Muscle of back (tissue), 3 donors: ENCODE measurements at regions not wholly inside any gene's neighbourhood (a gene's known extent, or its start where the extent isn't known, plus 50 kb on each side); places are given as distances from the start of the nearest gene placed in this dataset.
A peak's percentile ranks its signal among the peaks of the same experiment; 100 is the strongest.

Source experiments
- DNase-seq, 3 donors: peaks; one replicate each; pipeline versions ENCODE4 v3.0.0 to v3.0.0-alpha.2; 2013

- DNase-seq: no peak
These were observed 355.8 kb downstream of the FSCB start for GRCh38 chr14:44151130-44151820.

- peak in 1 of 3 donors; percentile 7 for DNase-seq
These were observed 357.5 kb downstream of the FSCB start for GRCh38 chr14:44149597-44149996.

- DNase-seq: no peak
These were observed 365.1 kb downstream of the FSCB start for GRCh38 chr14:44142006-44142405.

DNA sequence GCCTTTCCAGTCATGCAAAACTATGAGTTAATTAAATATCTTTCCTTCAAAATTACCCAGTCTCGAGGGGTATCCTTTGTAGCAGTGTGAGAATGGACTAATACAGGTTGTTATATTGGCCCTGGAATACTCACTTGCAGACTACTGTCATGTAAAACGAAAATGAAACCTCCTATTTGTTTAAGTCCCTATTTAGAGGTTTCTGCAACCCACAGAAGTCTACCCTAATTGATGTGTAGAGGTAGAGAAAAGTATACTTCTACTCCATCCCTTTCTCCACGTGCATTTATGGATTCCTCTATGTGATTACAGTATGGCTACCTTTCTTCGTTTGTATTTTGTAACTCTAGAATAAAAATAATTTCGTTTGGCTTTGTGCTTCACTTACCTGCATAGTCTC lies 371.1 kb downstream of the FSCB start:
- no peak for DNase-seq

DNA sequence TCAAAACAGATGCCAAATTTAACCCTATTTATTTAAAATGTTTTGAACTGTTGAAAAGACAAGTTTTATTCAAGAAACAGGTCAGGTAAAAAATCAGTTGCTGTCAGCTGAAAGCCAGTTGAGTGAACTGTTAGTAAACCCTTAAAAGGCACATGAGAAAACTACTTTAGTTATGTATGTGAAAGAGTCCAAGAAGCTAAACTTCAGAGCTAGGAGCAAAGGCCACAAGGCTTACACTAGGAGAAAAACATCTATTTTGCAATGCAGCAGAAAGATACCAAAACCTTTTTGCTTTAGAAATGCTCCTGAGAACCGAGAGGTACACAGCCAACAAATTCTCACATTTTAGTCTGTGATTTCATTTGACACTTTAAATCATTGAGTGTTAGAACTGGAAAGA lies 375.2 kb downstream of the FSCB start:
- no peak for DNase-seq

DNA sequence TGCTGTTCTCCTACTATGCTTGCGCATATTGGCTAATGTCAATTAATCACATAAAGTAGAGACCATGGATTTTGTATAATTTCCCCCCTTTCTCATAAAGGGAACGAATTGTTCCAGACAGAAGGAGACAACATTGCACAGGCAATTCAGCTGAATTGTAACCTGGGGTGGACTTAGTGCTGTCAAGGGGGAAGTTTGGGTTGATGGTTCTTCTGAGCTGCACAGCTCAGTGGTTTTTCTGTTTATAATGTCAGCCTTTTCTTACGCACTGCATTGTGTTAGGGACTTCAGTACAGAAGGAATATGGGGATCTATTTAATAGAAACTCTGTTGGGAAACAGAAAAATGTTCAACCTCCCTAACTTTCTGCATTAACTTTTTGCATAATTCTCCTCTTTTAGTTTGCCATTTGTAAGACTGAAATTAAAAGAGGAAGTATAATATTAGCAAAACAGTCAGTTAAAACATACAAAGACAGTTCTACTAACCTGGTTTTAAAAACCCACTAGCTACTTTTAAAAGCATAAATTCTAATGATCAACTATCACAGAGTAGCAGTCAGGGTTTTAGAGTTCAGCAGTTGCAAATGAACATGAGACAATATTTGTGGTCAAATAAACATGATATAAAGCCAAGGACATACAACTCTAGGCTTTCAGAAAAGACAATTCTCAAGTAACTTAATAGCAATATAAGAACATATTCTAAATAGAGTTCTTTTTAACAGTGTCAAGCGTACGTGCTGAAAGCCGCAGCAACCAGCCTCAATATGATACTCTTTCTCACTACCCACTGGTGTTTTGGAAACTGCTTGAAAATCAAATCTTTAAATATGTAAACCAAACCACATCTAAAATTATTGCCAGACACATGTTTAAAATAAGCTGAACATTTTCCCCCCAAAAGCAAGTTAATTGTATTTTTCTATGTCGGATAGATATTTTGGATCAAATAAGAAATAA lies 393.0 kb downstream of the FSCB start:
- no peak for DNase-seq

GRCh38 chr14:44112774-44113460 lies 394.2 kb downstream of the FSCB start:
- DNase-seq: no peak

DNA sequence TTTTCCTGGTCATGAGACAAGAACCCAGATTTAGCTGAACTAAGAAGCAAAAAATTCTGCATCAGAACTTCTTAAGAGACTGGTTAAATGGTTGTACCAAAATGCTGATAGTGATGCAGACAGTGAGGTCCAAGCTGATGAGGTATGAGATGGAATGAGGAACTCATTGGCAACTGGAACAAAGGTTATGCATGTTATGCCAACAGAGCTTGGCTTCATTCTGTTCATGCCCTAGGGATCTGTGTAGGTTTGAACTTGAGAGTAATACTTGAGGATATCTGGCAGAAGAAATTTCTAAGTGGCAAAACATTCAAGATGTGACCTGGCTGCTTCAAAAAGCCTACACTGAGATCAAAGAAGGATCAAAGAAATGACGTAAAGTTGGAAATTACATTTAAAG lies 398.0 kb downstream of the FSCB start:
- DNase-seq: no peak

DNA sequence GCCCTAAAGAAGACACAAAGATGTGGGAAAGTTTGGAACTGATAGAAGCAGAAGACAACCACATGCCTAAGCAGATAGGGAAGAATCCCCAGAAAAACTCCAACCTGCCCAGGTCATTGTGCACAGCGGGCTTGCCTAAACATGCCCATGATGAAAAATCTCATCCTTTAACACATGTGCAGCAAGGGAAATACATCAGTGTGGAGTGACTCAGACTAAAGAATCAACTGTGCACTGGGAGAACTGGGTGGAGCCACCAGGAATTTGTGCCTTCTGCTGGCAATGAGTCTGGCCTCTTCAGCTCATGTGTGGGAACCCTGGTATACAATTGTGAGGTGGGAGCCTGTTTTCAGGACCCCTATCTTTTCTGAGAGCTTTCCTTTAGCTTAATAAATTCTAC lies 398.5 kb downstream of the FSCB start:
- DNase-seq: no peak

GRCh38 chr14:44107156-44107555 lies 399.9 kb downstream of the FSCB start:
- no peak for DNase-seq

GRCh38 chr14:44099743-44100488 lies 407.2 kb downstream of the FSCB start:
- DNase-seq: peak; percentile 33 to 70 (median 40)

DNA sequence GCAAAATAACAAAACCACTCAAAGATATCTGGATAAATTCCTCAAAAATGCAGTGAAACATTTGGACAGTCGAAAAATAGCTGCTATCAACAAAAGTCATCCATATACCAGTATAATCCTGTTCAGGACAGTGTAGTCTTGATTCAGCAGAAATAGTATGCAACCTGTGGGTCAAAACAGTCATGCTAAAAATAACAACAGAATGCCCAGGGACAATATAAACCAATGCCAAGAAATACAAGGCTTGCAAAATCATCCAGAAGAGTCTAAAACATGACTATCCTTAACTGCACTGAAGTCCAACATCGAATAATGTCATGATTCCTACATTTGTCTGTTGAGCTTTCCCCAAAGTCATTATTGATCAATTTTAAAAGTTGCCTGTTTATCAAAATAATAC lies 425.9 kb downstream of the FSCB start:
- no peak for DNase-seq

GRCh38 chr14:44070046-44070445 lies 437.0 kb downstream of the FSCB start:
- DNase-seq: peak in 1 of 3 donors; percentile 52

- no peak for DNase-seq
These were observed 453.7 kb downstream of the FSCB start for GRCh38 chr14:44053422-44053821.

- no peak for DNase-seq
These were observed 465.4 kb downstream of the FSCB start for GRCh38 chr14:44041700-44042099.

GRCh38 chr14:44040561-44040960 lies 466.5 kb downstream of the FSCB start:
- DNase-seq: no peak

DNA sequence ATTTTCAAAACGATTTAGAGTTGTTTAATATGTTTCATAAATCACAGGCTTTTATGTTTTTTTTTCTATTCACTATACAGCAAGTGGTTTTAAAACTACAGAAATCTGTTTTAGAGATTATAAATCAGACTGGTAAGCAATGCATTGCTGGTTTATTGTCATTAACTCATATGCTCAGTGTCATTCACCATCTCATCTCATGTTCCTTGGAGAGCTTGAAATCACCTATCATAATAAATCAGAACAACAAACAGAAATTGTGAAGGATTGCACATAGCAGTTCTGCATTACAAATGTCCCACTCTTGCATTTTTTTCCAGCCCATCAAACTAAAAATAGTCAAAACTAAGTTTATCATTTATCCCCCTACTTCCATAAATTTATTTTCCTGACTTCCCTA lies 470.8 kb downstream of the FSCB start:
- no peak for DNase-seq

DNA sequence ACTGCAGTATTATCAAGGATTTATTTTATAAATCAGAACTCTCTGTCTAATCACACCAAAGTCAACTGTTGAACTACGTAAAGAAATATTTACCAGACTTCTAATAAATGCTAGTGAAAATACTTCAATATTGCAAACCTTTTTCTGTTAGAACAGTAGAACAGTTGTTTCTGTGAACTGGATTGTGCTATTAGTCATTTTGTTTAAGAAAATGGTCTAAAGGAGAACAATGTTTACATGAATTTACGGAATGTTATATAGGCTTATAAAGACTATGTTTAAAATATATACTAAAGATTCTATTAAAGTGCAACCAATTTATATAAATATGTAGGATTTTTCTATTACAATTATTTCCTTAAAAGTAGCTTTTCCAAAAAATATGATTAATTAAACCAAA lies 471.4 kb downstream of the FSCB start:
- no peak for DNase-seq

- DNase-seq: no peak
These were observed 476.2 kb downstream of the FSCB start for GRCh38 chr14:44030831-44031383.

GRCh38 chr14:44029933-44030332 lies 477.1 kb downstream of the FSCB start:
- peak; percentile 10 to 38 (median 14) for DNase-seq

- DNase-seq: peak; percentile 2 to 21 (median 10)
These were observed 479.7 kb downstream of the FSCB start for GRCh38 chr14:44027397-44027796.
